Mesodermal cell (in vitro differentiated cells): ENCODE measurements at regions not wholly inside any gene's neighbourhood (a gene's known extent, or its start where the extent isn't known, plus 50 kb on each side); places are given as distances from the start of the nearest gene placed in this dataset.

Source experiments
- H3K27ac ChIP-seq: 2 replicates; pipeline ENCODE4 v1.7.0; 2013; ENCODE audit warnings: mild to moderate bottlenecking, low read depth, low read length, moderate library complexity; ENCODE audit not compliant: severe bottlenecking
- H3K36me3 ChIP-seq: 2 replicates; pipeline ENCODE4 v1.7.1; 2013; ENCODE audit warnings: mild to moderate bottlenecking, low read length, moderate library complexity; ENCODE audit not compliant: control insufficient read depth, insufficient read depth
- H3K4me1 ChIP-seq: one replicate; pipeline ENCODE4 v1.7.1; 2013; ENCODE audit warnings: mild to moderate bottlenecking, low read length; ENCODE audit not compliant: insufficient read depth, control insufficient read depth, poor library complexity, severe bottlenecking
- H3K4me3 ChIP-seq: 2 replicates; pipeline ENCODE4 v1.7.0; 2013; ENCODE audit warnings: low read length, control low read depth, mild to moderate bottlenecking; ENCODE audit not compliant: insufficient read depth, poor library complexity, severe bottlenecking; ENCODE audit errors: extremely low read depth
- H3K9me3 ChIP-seq: 2 replicates; pipeline ENCODE4 v1.7.1; 2013; ENCODE audit warnings: mild to moderate bottlenecking, low read length, moderate library complexity; ENCODE audit not compliant: control insufficient read depth
- WGBS, 2 experiments: methylation state at CpG; one replicate each; pipeline ENCODE4 v1.1.5; 2013; ENCODE audit warnings: missing lambda C conversion rate in 2 of 2; ENCODE audit not compliant: insufficient coverage in 2 of 2; 5-methylcytosine and 5-hydroxymethylcytosine counted together

GRCh38 chr7:96484845-96485244, 162.9 kb upstream of the SLC25A13 start:
- Histone ChIP-seq H3K36me3 (no peaks in the 10 kb centered on the region), H3K9me3 (no peaks in the 10 kb centered on the region), H3K4me1 (no peaks in the 10 kb centered on the region), H3K4me3 (no peak overlapping the region), H3K27ac (no peak overlapping the region)
- 67% methylated on average over 1 of the region's 1 CpG; no CpG with 5 or more reads in 1 of the 2 experiments for WGBS, 2 experiments

- H3K4me3 ChIP-seq = no peak overlapping the region
- WGBS, 2 experiments = 80 to 84% methylated on average over 2 of the region's 2 CpGs
- no peaks in the 10 kb centered on the region for H3K36me3 ChIP-seq
- no peaks in the 10 kb centered on the region for H3K9me3 ChIP-seq
- no peak overlapping the region for H3K27ac ChIP-seq
- no peaks in the 10 kb centered on the region for H3K4me1 ChIP-seq
Measured at GRCh38 chr7:96484091-96484490, 162.2 kb upstream of the SLC25A13 start.

- H3K27ac ChIP-seq = no peak overlapping the region
- no peaks in the 10 kb centered on the region for H3K9me3 ChIP-seq
- no CpG with 5 or more reads among the region's 1 CpG for WGBS, 2 experiments
- no peaks in the 10 kb centered on the region for H3K36me3 ChIP-seq
- H3K4me1 ChIP-seq = no peaks in the 10 kb centered on the region
- no peak overlapping the region for H3K4me3 ChIP-seq
Measured at GRCh38 chr7:96481796-96482195, 159.9 kb upstream of the SLC25A13 start.

- Histone ChIP-seq H3K36me3 (no peaks in the 10 kb centered on the region), H3K4me1 (no peaks in the 10 kb centered on the region), H3K27ac (no peak overlapping the region), H3K9me3 (no peaks in the 10 kb centered on the region), H3K4me3 (no peak overlapping the region)
- 72 to 80% methylated on average over 1 to 2 of the region's 4 CpGs for WGBS, 2 experiments
Measured at GRCh38 chr7:96479015-96479645, 157.2 kb upstream of the SLC25A13 start.

- Histone ChIP-seq H3K27ac (no peak overlapping the region), H3K36me3 (no peaks in the 10 kb centered on the region), H3K4me3 (no peak overlapping the region), H3K4me1 (no peaks in the 10 kb centered on the region), H3K9me3 (no peaks in the 10 kb centered on the region)
- 100% methylated on average over 1 of the region's 1 CpG; no CpG with 5 or more reads in 1 of the 2 experiments for WGBS, 2 experiments
Measured at GRCh38 chr7:96471606-96472005, 149.7 kb upstream of the SLC25A13 start.

GRCh38 chr7:96452146-96452545, 130.2 kb upstream of the SLC25A13 start:
- 89% methylated on average over 1 of the region's 2 CpGs; no CpG with 5 or more reads in 1 of the 2 experiments for WGBS, 2 experiments
- no peaks in the 10 kb centered on the region for H3K36me3 ChIP-seq
- H3K9me3 ChIP-seq = no peaks in the 10 kb centered on the region
- no peak overlapping the region for H3K27ac ChIP-seq
- H3K4me3 ChIP-seq = no peak overlapping the region
- H3K4me1 ChIP-seq = no peaks in the 10 kb centered on the region

- Histone ChIP-seq H3K27ac (no peak overlapping the region), H3K36me3 (no peaks in the 10 kb centered on the region), H3K4me3 (no peak overlapping the region), H3K9me3 (no peaks in the 10 kb centered on the region), H3K4me1 (no peaks in the 10 kb centered on the region)
- 68 to 71% methylated on average over 3 of the region's 4 CpGs for WGBS, 2 experiments
Measured at GRCh38 chr7:96449094-96449493, 127.2 kb upstream of the SLC25A13 start.

GRCh38 chr7:96447109-96447645, 125.3 kb upstream of the SLC25A13 start:
- H3K4me1 ChIP-seq = no peaks in the 10 kb centered on the region
- H3K4me3 ChIP-seq = no peak overlapping the region
- WGBS, 2 experiments = 100% methylated on average over 1 of the region's 5 CpGs; no CpG with 5 or more reads in 1 of the 2 experiments
- H3K27ac ChIP-seq = no peak overlapping the region
- H3K36me3 ChIP-seq = no peaks in the 10 kb centered on the region
- no peaks in the 10 kb centered on the region for H3K9me3 ChIP-seq

GRCh38 chr7:96441436-96442084, 119.7 kb upstream of the SLC25A13 start:
- Histone ChIP-seq H3K4me3 (no peak overlapping the region), H3K27ac (no peak overlapping the region), H3K36me3 (no peaks in the 10 kb centered on the region), H3K4me1 (no peaks in the 10 kb centered on the region), H3K9me3 (no peaks in the 10 kb centered on the region)
- WGBS, 2 experiments = 88 to 92% methylated on average over 4 of the region's 5 CpGs

- 85 to 91% methylated on average over 3 of the region's 4 CpGs for WGBS, 2 experiments
- H3K9me3 ChIP-seq = no peaks in the 10 kb centered on the region
- H3K4me3 ChIP-seq = no peak overlapping the region
- no peaks in the 10 kb centered on the region for H3K36me3 ChIP-seq
- H3K27ac ChIP-seq = no peak overlapping the region
- no peaks in the 10 kb centered on the region for H3K4me1 ChIP-seq
Measured at GRCh38 chr7:96440328-96440727, 118.4 kb upstream of the SLC25A13 start.

GRCh38 chr7:96436880-96437279, 115.0 kb upstream of the SLC25A13 start:
- no peak overlapping the region for H3K27ac ChIP-seq
- no peaks in the 10 kb centered on the region for H3K36me3 ChIP-seq
- H3K4me1 ChIP-seq = no peaks in the 10 kb centered on the region
- H3K4me3 ChIP-seq = no peak overlapping the region
- no peaks in the 10 kb centered on the region for H3K9me3 ChIP-seq
